ENCODE measurements at regions not wholly inside any gene's neighbourhood (a gene's known extent, or its start where the extent isn't known, plus 50 kb on each side); places are given as distances from the start of the nearest gene placed in this dataset.

DNA sequence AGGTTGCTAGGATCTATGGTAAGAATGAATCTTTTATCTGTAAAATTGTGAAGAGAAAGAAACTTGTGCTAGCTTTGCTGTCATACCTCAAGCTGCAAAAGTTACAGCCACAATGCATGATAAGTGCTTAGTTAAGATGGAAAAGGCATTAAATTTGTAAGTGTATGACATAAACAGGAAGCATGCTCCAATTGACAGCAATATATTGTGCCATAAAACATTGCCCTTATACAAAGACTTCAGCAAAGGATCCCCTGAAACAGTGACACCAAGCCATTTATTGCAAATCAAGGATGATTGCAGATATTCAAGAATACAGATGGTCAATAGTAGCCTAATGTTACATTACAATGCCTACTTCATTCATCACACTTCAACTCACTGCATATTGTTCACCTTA, 283.1 kb downstream of the CPS1 start:
- no peak for TF ChIP-seq EZH2 (IDR thresholded peaks at IDR 0.05; ENCODE audit: low read length)
- TF ChIP-seq, protein P1, sequence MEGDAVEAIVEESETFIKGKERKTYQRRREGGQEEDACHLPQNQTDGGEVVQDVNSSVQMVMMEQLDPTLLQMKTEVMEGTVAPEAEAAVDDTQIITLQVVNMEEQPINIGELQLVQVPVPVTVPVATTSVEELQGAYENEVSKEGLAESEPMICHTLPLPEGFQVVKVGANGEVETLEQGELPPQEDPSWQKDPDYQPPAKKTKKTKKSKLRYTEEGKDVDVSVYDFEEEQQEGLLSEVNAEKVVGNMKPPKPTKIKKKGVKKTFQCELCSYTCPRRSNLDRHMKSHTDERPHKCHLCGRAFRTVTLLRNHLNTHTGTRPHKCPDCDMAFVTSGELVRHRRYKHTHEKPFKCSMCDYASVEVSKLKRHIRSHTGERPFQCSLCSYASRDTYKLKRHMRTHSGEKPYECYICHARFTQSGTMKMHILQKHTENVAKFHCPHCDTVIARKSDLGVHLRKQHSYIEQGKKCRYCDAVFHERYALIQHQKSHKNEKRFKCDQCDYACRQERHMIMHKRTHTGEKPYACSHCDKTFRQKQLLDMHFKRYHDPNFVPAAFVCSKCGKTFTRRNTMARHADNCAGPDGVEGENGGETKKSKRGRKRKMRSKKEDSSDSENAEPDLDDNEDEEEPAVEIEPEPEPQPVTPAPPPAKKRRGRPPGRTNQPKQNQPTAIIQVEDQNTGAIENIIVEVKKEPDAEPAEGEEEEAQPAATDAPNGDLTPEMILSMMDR (optimal IDR thresholded peaks at IDR 0.05 in 1 of 3, IDR thresholded peaks at IDR 0.05 in 1 of 3, conservative IDR thresholded peaks at IDR 0.05 in 1 of 3; ENCODE audit: extremely low read depth in 1 of 3, insufficient read depth in 2 of 3, low read length in 3 of 3): no peak
- dilution Hi-C loops (cut with MboI; ENCODE audit: extremely low pct_ligation_motif_present, low sequenced_read_pairs): no loop called here
- no peak overlapping the region for H3K4me3 ChIP-seq (ENCODE audit: control insufficient read depth in 2 of 3, extremely low read depth in 1 of 3, insufficient read depth in 2 of 3, low read depth in 1 of 3, low read length in 3 of 3)
- FAIRE-seq: no peak
- no peaks in the 10 kb centered on the region for H3K27me3 ChIP-seq (ENCODE audit: control insufficient read depth, extremely low read depth, insufficient read depth, low read length)
- H3K4me2 ChIP-seq (ENCODE audit: control insufficient read depth, extremely low read depth, insufficient read depth, low read depth, low read length): no peak overlapping the region
- no peak for DNase-seq (ENCODE audit: low read depth, low spot score)
- no peaks in the 10 kb centered on the region for H3K79me2 ChIP-seq (ENCODE audit: control insufficient read depth, insufficient read depth, low read length)
- no peak overlapping the region for H3K9ac ChIP-seq (ENCODE audit: control insufficient read depth, extremely low read depth, insufficient read depth, low read length)
- H4K20me1 ChIP-seq (ENCODE audit: control insufficient read depth, extremely low read depth, insufficient read depth, low read length): no peaks in the 10 kb centered on the region
- no peaks in the 10 kb centered on the region for H3K9me1 ChIP-seq (ENCODE audit: control insufficient read depth, extremely low read depth, insufficient read depth, low read length)
- H3K27ac ChIP-seq (ENCODE audit: control insufficient read depth, insufficient read depth, low read length): no peak overlapping the region
- H3K36me3 ChIP-seq (ENCODE audit: control insufficient read depth in 2 of 2, extremely low read depth in 1 of 2, insufficient read depth in 2 of 2, low read length in 2 of 2): no peaks in the 10 kb centered on the region
- no peaks in the 10 kb centered on the region for H3K9me3 ChIP-seq (ENCODE audit: control insufficient read depth, low read depth, low read length)
- no peak overlapping the region for H2AFZ ChIP-seq (ENCODE audit: control insufficient read depth, low read length)
- H3K4me1 ChIP-seq (ENCODE audit: control insufficient read depth, extremely low read depth, insufficient read depth, low read length): no peaks in the 10 kb centered on the region

DNA sequence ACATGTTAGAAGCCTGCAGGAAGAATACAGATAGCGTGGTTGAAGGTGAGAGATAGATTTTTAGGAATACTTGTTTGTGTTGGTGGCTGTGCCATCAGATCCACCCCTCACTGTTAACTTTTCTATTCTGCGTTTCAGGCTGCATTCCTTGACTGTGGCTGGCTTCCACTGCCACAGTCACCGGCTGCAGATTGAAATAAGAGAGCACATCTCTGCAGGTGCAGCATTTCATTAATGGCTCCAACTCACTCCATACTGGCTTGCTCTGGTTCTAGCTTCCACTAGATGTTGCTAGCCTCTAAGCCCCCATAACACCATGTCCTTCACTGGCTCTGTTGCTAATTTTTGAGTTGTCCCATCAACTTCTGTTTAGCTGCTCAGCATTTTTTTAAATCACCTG, 286.5 kb downstream of the CPS1 start:
- no peaks in the 10 kb centered on the region for H3K4me1 ChIP-seq (ENCODE audit: control insufficient read depth, extremely low read depth, insufficient read depth, low read length)

DNA sequence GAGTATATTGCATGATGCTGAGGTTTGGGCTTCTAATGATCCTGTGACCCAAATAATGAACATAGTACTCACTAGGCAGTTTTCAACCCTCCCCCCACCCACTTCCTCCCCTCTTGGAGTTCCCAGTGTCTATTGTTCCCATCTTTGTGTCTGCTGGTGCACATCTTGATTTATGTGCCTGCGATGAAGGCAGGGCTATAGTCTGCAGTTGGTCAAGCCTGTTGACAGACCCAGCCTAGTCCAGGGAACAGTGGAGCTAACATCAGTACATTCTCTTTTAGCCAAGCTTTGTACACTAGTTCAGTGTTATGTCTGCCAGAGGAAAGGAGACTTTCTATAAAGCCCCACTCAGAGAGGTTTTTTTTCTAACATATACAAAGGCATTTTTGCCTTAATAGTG, 287.6 kb downstream of the CPS1 start:
- H3K4me2 ChIP-seq (ENCODE audit: control insufficient read depth, extremely low read depth, insufficient read depth, low read depth, low read length): no peak overlapping the region
- H3K27me3 ChIP-seq (ENCODE audit: control insufficient read depth, extremely low read depth, insufficient read depth, low read length): no peaks in the 10 kb centered on the region
- H3K79me2 ChIP-seq (ENCODE audit: control insufficient read depth, insufficient read depth, low read length): no peaks in the 10 kb centered on the region
- H3K27ac ChIP-seq (ENCODE audit: control insufficient read depth, insufficient read depth, low read length): no peak overlapping the region
- no peak overlapping the region for H2AFZ ChIP-seq (ENCODE audit: control insufficient read depth, low read length)
- H3K4me1 ChIP-seq (ENCODE audit: control insufficient read depth, extremely low read depth, insufficient read depth, low read length): no peaks in the 10 kb centered on the region
- H4K20me1 ChIP-seq (ENCODE audit: control insufficient read depth, extremely low read depth, insufficient read depth, low read length): no peaks in the 10 kb centered on the region
- no peaks in the 10 kb centered on the region for H3K9me1 ChIP-seq (ENCODE audit: control insufficient read depth, extremely low read depth, insufficient read depth, low read length)
- dilution Hi-C loops (cut with MboI; ENCODE audit: extremely low pct_ligation_motif_present, low sequenced_read_pairs): no loop called here
- DNase-seq (ENCODE audit: low read depth, low spot score) (no peak), FAIRE-seq (no peak)
- H3K36me3 ChIP-seq (ENCODE audit: control insufficient read depth in 2 of 2, extremely low read depth in 1 of 2, insufficient read depth in 2 of 2, low read length in 2 of 2): no peaks in the 10 kb centered on the region
- H3K4me3 ChIP-seq (ENCODE audit: control insufficient read depth in 2 of 3, extremely low read depth in 1 of 3, insufficient read depth in 2 of 3, low read depth in 1 of 3, low read length in 3 of 3): no peak overlapping the region
- H3K9ac ChIP-seq (ENCODE audit: control insufficient read depth, extremely low read depth, insufficient read depth, low read length): no peak overlapping the region
- H3K9me3 ChIP-seq (ENCODE audit: control insufficient read depth, low read depth, low read length): no peaks in the 10 kb centered on the region
- TF ChIP-seq, protein P1 (optimal IDR thresholded peaks at IDR 0.05 in 1 of 3, IDR thresholded peaks at IDR 0.05 in 1 of 3, conservative IDR thresholded peaks at IDR 0.05 in 1 of 3; ENCODE audit: extremely low read depth in 1 of 3, insufficient read depth in 2 of 3, low read length in 3 of 3): no peak
- TF ChIP-seq EZH2 (IDR thresholded peaks at IDR 0.05; ENCODE audit: low read length): no peak

More for the DNA sequence above, 286.5 kb downstream of the CPS1 start:
- Histone ChIP-seq H3K27me3 (ENCODE audit: control insufficient read depth, extremely low read depth, insufficient read depth, low read length) (no peaks in the 10 kb centered on the region), H3K36me3 (ENCODE audit: control insufficient read depth in 2 of 2, extremely low read depth in 1 of 2, insufficient read depth in 2 of 2, low read length in 2 of 2) (no peaks in the 10 kb centered on the region), H3K27ac (ENCODE audit: control insufficient read depth, insufficient read depth, low read length) (no peak overlapping the region), H3K9ac (ENCODE audit: control insufficient read depth, extremely low read depth, insufficient read depth, low read length) (no peak overlapping the region), H3K79me2 (ENCODE audit: control insufficient read depth, insufficient read depth, low read length) (no peaks in the 10 kb centered on the region), H2AFZ (ENCODE audit: control insufficient read depth, low read length) (no peak overlapping the region), H3K4me3 (ENCODE audit: control insufficient read depth in 2 of 3, extremely low read depth in 1 of 3, insufficient read depth in 2 of 3, low read depth in 1 of 3, low read length in 3 of 3) (no peak overlapping the region), H3K4me2 (ENCODE audit: control insufficient read depth, extremely low read depth, insufficient read depth, low read depth, low read length) (no peak overlapping the region), H4K20me1 (ENCODE audit: control insufficient read depth, extremely low read depth, insufficient read depth, low read length) (no peaks in the 10 kb centered on the region), H3K9me1 (ENCODE audit: control insufficient read depth, extremely low read depth, insufficient read depth, low read length) (no peaks in the 10 kb centered on the region), H3K9me3 (ENCODE audit: control insufficient read depth, low read depth, low read length) (no peaks in the 10 kb centered on the region)
- dilution Hi-C loops (cut with MboI; ENCODE audit: extremely low pct_ligation_motif_present, low sequenced_read_pairs): no loop called here
- DNase-seq (ENCODE audit: low read depth, low spot score) (no peak), FAIRE-seq (no peak)
- no peak for TF ChIP-seq EZH2 (IDR thresholded peaks at IDR 0.05; ENCODE audit: low read length)

Data from keratinocyte (primary cell).